ENCODE measurements at regions not wholly inside any gene's neighbourhood (a gene's known extent, or its start where the extent isn't known, plus 50 kb on each side); places are given as distances from the start of the nearest gene placed in this dataset.

- H3K9ac ChIP-seq (ENCODE audit: low read length in 5 of 5), result no peak overlapping the region
- no peak overlapping the region for H3K4me3 ChIP-seq (ENCODE audit: low read depth in 1 of 5, low read length in 5 of 5)
- H3K27me3 ChIP-seq (ENCODE audit: control insufficient read depth in 5 of 5, insufficient read depth in 4 of 5, low read length in 5 of 5), result peaks cover 0 to 11% (median 0%) of the 10 kb centered on the region in 5 donors
- peaks cover 0 to 26% (median 7%) of the 10 kb centered on the region in 5 donors for H3K9me3 ChIP-seq (ENCODE audit: control insufficient read depth in 5 of 5, low read length in 5 of 5)
- no peaks in the 10 kb centered on the region for H3K4me1 ChIP-seq (ENCODE audit: control insufficient read depth in 5 of 5, insufficient read depth in 5 of 5, low read length in 5 of 5)
- H3K36me3 ChIP-seq (ENCODE audit: control insufficient read depth in 5 of 5, insufficient read depth in 5 of 5, low read length in 5 of 5), result no peaks in the 10 kb centered on the region
- no peak overlapping the region for H3K27ac ChIP-seq (ENCODE audit: low read depth, low read length)
These were observed 1150.9 kb downstream of the RPIA start for GRCh38 chr2:89842180-89842908.

- H3K4me3 ChIP-seq (ENCODE audit: low read depth in 1 of 5, low read length in 5 of 5), result no peak overlapping the region
- peaks cover 0 to 24% (median 6%) of the 10 kb centered on the region in 5 donors for H3K27me3 ChIP-seq (ENCODE audit: control insufficient read depth in 5 of 5, insufficient read depth in 4 of 5, low read length in 5 of 5)
- H3K9me3 ChIP-seq (ENCODE audit: control insufficient read depth in 5 of 5, low read length in 5 of 5), result peaks cover 0 to 15% (median 5%) of the 10 kb centered on the region in 5 donors
These were observed 1152.9 kb downstream of the RPIA start for GRCh38 chr2:89844221-89844943.

GRCh38 chr2:89845532-89845931, 1154.1 kb downstream of the RPIA start:
- Histone ChIP-seq H3K4me3 (ENCODE audit: low read depth in 1 of 5, low read length in 5 of 5) (no peak overlapping the region), H3K27me3 (ENCODE audit: control insufficient read depth in 5 of 5, insufficient read depth in 4 of 5, low read length in 5 of 5) (peaks cover 0 to 24% (median 6%) of the 10 kb centered on the region in 5 donors), H3K36me3 (ENCODE audit: control insufficient read depth in 5 of 5, insufficient read depth in 5 of 5, low read length in 5 of 5) (no peaks in the 10 kb centered on the region), H3K27ac (ENCODE audit: low read depth, low read length) (no peak overlapping the region), H3K4me1 (ENCODE audit: control insufficient read depth in 5 of 5, insufficient read depth in 5 of 5, low read length in 5 of 5) (no peaks in the 10 kb centered on the region), H3K9me3 (ENCODE audit: control insufficient read depth in 5 of 5, low read length in 5 of 5) (peaks cover 0 to 9% (median 5%) of the 10 kb centered on the region in 5 donors), H3K9ac (ENCODE audit: low read length in 5 of 5) (no peak overlapping the region)

More at GRCh38 chr2:89844221-89844943, 1152.9 kb downstream of the RPIA start:
- no peaks in the 10 kb centered on the region for H3K36me3 ChIP-seq (ENCODE audit: control insufficient read depth in 5 of 5, insufficient read depth in 5 of 5, low read length in 5 of 5)
- H3K9ac ChIP-seq (ENCODE audit: low read length in 5 of 5), result no peak overlapping the region
- no peaks in the 10 kb centered on the region for H3K4me1 ChIP-seq (ENCODE audit: control insufficient read depth in 5 of 5, insufficient read depth in 5 of 5, low read length in 5 of 5)
- no peak overlapping the region for H3K27ac ChIP-seq (ENCODE audit: low read depth, low read length)

GRCh38 chr2:89848114-89848513, 1156.6 kb downstream of the RPIA start:
- Histone ChIP-seq H3K9ac (ENCODE audit: low read length in 5 of 5) (no peak overlapping the region), H3K27me3 (ENCODE audit: control insufficient read depth in 5 of 5, insufficient read depth in 4 of 5, low read length in 5 of 5) (peaks cover 0 to 28% (median 8%) of the 10 kb centered on the region in 5 donors), H3K4me3 (ENCODE audit: low read depth in 1 of 5, low read length in 5 of 5) (no peak overlapping the region), H3K36me3 (ENCODE audit: control insufficient read depth in 5 of 5, insufficient read depth in 5 of 5, low read length in 5 of 5) (no peaks in the 10 kb centered on the region), H3K4me1 (ENCODE audit: control insufficient read depth in 5 of 5, insufficient read depth in 5 of 5, low read length in 5 of 5) (no peaks in the 10 kb centered on the region), H3K9me3 (ENCODE audit: control insufficient read depth in 5 of 5, low read length in 5 of 5) (peaks cover 0 to 2% (median 0%) of the 10 kb centered on the region in 5 donors), H3K27ac (ENCODE audit: low read depth, low read length) (no peak overlapping the region)

GRCh38 chr2:89848763-89849368, 1157.4 kb downstream of the RPIA start:
- peaks cover 0 to 28% (median 8%) of the 10 kb centered on the region in 5 donors for H3K27me3 ChIP-seq (ENCODE audit: control insufficient read depth in 5 of 5, insufficient read depth in 4 of 5, low read length in 5 of 5)
- H3K27ac ChIP-seq (ENCODE audit: low read depth, low read length), result no peak overlapping the region
- H3K4me1 ChIP-seq (ENCODE audit: control insufficient read depth in 5 of 5, insufficient read depth in 5 of 5, low read length in 5 of 5), result no peaks in the 10 kb centered on the region
- H3K36me3 ChIP-seq (ENCODE audit: control insufficient read depth in 5 of 5, insufficient read depth in 5 of 5, low read length in 5 of 5), result no peaks in the 10 kb centered on the region
- peaks cover 0 to 2% (median 0%) of the 10 kb centered on the region in 5 donors for H3K9me3 ChIP-seq (ENCODE audit: control insufficient read depth in 5 of 5, low read length in 5 of 5)
- H3K9ac ChIP-seq (ENCODE audit: low read length in 5 of 5), result no peak overlapping the region
- H3K4me3 ChIP-seq (ENCODE audit: low read depth in 1 of 5, low read length in 5 of 5), result no peak overlapping the region

- Histone ChIP-seq H3K4me3 (ENCODE audit: low read depth in 1 of 5, low read length in 5 of 5) (no peak overlapping the region), H3K27ac (ENCODE audit: low read depth, low read length) (no peak overlapping the region), H3K36me3 (ENCODE audit: control insufficient read depth in 5 of 5, insufficient read depth in 5 of 5, low read length in 5 of 5) (no peaks in the 10 kb centered on the region), H3K9me3 (ENCODE audit: control insufficient read depth in 5 of 5, low read length in 5 of 5) (no peaks in the 10 kb centered on the region), H3K4me1 (ENCODE audit: control insufficient read depth in 5 of 5, insufficient read depth in 5 of 5, low read length in 5 of 5) (no peaks in the 10 kb centered on the region), H3K9ac (ENCODE audit: low read length in 5 of 5) (no peak overlapping the region), H3K27me3 (ENCODE audit: control insufficient read depth in 5 of 5, insufficient read depth in 4 of 5, low read length in 5 of 5) (peaks cover 0 to 22% (median 8%) of the 10 kb centered on the region in 5 donors)
These were observed 1158.3 kb downstream of the RPIA start for GRCh38 chr2:89849731-89850130.

GRCh38 chr2:89850481-89850880, 1159.0 kb downstream of the RPIA start:
- Histone ChIP-seq H3K4me1 (ENCODE audit: control insufficient read depth in 5 of 5, insufficient read depth in 5 of 5, low read length in 5 of 5) (no peaks in the 10 kb centered on the region), H3K27me3 (ENCODE audit: control insufficient read depth in 5 of 5, insufficient read depth in 4 of 5, low read length in 5 of 5) (peaks cover 0 to 22% (median 8%) of the 10 kb centered on the region in 5 donors), H3K9me3 (ENCODE audit: control insufficient read depth in 5 of 5, low read length in 5 of 5) (no peaks in the 10 kb centered on the region), H3K36me3 (ENCODE audit: control insufficient read depth in 5 of 5, insufficient read depth in 5 of 5, low read length in 5 of 5) (no peaks in the 10 kb centered on the region), H3K9ac (ENCODE audit: low read length in 5 of 5) (no peak overlapping the region), H3K27ac (ENCODE audit: low read depth, low read length) (no peak overlapping the region), H3K4me3 (ENCODE audit: low read depth in 1 of 5, low read length in 5 of 5) (no peak overlapping the region)

GRCh38 chr2:89850881-89851582, 1159.6 kb downstream of the RPIA start:
- Histone ChIP-seq H3K9ac (ENCODE audit: low read length in 5 of 5) (no peak overlapping the region), H3K9me3 (ENCODE audit: control insufficient read depth in 5 of 5, low read length in 5 of 5) (no peaks in the 10 kb centered on the region), H3K27ac (ENCODE audit: low read depth, low read length) (no peak overlapping the region), H3K36me3 (ENCODE audit: control insufficient read depth in 5 of 5, insufficient read depth in 5 of 5, low read length in 5 of 5) (no peaks in the 10 kb centered on the region), H3K27me3 (ENCODE audit: control insufficient read depth in 5 of 5, insufficient read depth in 4 of 5, low read length in 5 of 5) (peaks cover 0 to 17% (median 8%) of the 10 kb centered on the region in 5 donors), H3K4me1 (ENCODE audit: control insufficient read depth in 5 of 5, insufficient read depth in 5 of 5, low read length in 5 of 5) (no peaks in the 10 kb centered on the region), H3K4me3 (ENCODE audit: low read depth in 1 of 5, low read length in 5 of 5) (no peak overlapping the region)

GRCh38 chr2:89851583-89851905, 1160.1 kb downstream of the RPIA start:
- Histone ChIP-seq H3K4me1 (ENCODE audit: control insufficient read depth in 5 of 5, insufficient read depth in 5 of 5, low read length in 5 of 5) (no peaks in the 10 kb centered on the region), H3K27ac (ENCODE audit: low read depth, low read length) (no peak overlapping the region), H3K27me3 (ENCODE audit: control insufficient read depth in 5 of 5, insufficient read depth in 4 of 5, low read length in 5 of 5) (peaks cover 0 to 17% (median 8%) of the 10 kb centered on the region in 5 donors), H3K9ac (ENCODE audit: low read length in 5 of 5) (no peak overlapping the region), H3K36me3 (ENCODE audit: control insufficient read depth in 5 of 5, insufficient read depth in 5 of 5, low read length in 5 of 5) (no peaks in the 10 kb centered on the region), H3K4me3 (ENCODE audit: low read depth in 1 of 5, low read length in 5 of 5) (no peak overlapping the region), H3K9me3 (ENCODE audit: control insufficient read depth in 5 of 5, low read length in 5 of 5) (no peaks in the 10 kb centered on the region)
